ENCODE measurements at regions not wholly inside any gene's neighbourhood (a gene's known extent, or its start where the extent isn't known, plus 50 kb on each side); places are given as distances from the start of the nearest gene placed in this dataset.

- TF ChIP-seq, protein P1, sequence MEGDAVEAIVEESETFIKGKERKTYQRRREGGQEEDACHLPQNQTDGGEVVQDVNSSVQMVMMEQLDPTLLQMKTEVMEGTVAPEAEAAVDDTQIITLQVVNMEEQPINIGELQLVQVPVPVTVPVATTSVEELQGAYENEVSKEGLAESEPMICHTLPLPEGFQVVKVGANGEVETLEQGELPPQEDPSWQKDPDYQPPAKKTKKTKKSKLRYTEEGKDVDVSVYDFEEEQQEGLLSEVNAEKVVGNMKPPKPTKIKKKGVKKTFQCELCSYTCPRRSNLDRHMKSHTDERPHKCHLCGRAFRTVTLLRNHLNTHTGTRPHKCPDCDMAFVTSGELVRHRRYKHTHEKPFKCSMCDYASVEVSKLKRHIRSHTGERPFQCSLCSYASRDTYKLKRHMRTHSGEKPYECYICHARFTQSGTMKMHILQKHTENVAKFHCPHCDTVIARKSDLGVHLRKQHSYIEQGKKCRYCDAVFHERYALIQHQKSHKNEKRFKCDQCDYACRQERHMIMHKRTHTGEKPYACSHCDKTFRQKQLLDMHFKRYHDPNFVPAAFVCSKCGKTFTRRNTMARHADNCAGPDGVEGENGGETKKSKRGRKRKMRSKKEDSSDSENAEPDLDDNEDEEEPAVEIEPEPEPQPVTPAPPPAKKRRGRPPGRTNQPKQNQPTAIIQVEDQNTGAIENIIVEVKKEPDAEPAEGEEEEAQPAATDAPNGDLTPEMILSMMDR (conservative IDR thresholded peaks at IDR 0.05), result no peak
- TF ChIP-seq ZFX (IDR thresholded peaks at IDR 0.05), result no peak
Measured at GRCh38 chr13:53198736-53199135, 170.1 kb downstream of the OLFM4 start.
